Stimulated activated naive CD8-positive, alpha-beta T cell treated with anti-CD3 and anti-CD28 coated beads, Interleukin-15, amount 100 ng/mL, for 72 hours (primary cell): ENCODE measurements at regions not wholly inside any gene's neighbourhood (a gene's known extent, or its start where the extent isn't known, plus 50 kb on each side); places are given as distances from the start of the nearest gene placed in this dataset.

Experiments used
- ATAC-seq: fragments of 150-1000 bp; cut with Tn5 transposase; 2 replicates; pipeline ENCODE4 v1.10.0; 2021; ENCODE audit warnings: mild to moderate bottlenecking, moderate library complexity
- DNase-seq, 2 donors: peaks; one replicate each; pipeline ENCODE4 v3.0.0; 2021 to 2022
- H3K27ac Mint-ChIP-seq, 2 donors: one replicate each; pipeline ENCODE4 v1.8.0; 2022; ENCODE audit warnings: mild to moderate bottlenecking in 2 of 2, mixed read lengths in 2 of 2, moderate library complexity in 2 of 2
- H3K27me3 Mint-ChIP-seq: one replicate; pipeline ENCODE4 v1.8.0; 2022; ENCODE audit warnings: mixed read lengths
- H3K4me1 Mint-ChIP-seq: one replicate; pipeline ENCODE4 v1.8.0; 2022; ENCODE audit warnings: mild to moderate bottlenecking, mixed read lengths
- H3K4me3 Mint-ChIP-seq, 2 donors: one replicate each; pipeline ENCODE4 v1.8.0; 2022; ENCODE audit warnings: mild to moderate bottlenecking in 2 of 2, mixed read lengths in 2 of 2, moderate library complexity in 1 of 2
- H3K9me3 Mint-ChIP-seq, 2 donors: one replicate each; pipeline ENCODE4 v1.8.0; 2022; ENCODE audit warnings: mixed read lengths in 2 of 2

DNA sequence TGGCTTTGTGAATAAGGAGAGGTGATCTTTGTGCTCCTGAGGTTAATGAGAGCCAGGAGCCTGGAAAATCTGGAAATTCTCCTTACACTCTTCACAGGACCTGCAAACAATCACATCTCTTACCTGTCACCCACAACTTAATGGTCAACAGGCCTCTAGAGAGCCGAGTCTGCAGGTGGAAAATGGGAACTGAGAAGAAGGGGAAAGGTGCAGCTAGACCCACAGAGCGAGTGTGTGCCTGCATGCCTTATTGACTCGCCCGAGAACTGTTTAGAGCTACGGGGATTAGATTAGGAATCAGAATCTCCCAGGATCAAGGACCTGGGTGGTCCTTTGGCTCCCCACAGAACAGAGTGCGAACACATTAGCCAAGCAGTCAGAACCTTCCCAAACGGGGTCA is 329.6 kb downstream of the PTEN start:
- Mint-ChIP-seq H3K4me1 (peaks cover 18% of the 10 kb centered on the region), H3K27ac (no peak overlapping the region)

DNA sequence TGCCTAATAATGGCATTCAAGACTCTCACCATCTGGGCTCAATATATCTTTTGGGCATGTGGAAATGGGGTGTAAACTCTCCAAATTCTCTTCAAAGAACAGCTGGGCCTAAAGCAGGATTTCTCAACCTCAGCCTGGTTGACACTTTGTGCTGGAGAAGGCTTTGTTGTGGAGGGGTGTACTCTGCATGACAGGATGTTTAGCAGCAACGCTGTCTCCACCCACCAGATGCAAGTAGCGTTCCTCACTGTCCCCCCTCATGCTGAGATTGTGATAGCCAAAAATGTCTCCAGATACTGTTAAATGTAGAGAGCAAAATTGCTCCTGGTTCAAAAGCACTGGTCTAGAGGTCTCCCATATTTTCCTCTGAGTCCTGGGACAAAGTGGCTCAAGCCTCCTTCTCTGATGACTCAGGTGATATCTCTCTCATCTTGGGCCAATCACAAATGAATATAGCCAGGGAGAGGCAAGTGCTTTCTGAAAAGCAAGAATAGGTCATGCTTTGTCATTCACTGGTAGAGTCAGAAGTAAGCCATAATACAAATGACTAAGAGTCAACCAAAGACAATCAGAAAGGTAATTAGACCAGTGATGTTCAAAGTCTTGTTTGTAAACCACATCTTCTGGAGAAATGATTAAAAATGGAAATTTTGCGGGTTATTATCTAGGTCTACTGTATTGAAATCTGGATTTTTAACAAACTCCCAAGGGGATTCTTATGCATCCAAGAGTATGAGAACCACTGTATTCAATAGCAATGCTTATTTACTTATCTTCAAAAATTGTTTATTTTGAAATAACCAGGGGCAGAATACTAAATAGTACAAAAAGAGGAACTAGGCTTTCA is 330.8 kb downstream of the PTEN start:
- no peaks in the 10 kb centered on the region for H3K9me3 Mint-ChIP-seq
- ATAC-seq = peak; percentile 88
- H3K27me3 Mint-ChIP-seq = no peaks in the 10 kb centered on the region
- no peak overlapping the region for H3K27ac Mint-ChIP-seq
- H3K4me3 Mint-ChIP-seq = no peak overlapping the region
- DNase-seq = peak in 1 of 2 donors; percentile 3
- H3K4me1 Mint-ChIP-seq = peaks cover 18% of the 10 kb centered on the region

More for the DNA sequence above, 329.6 kb downstream of the PTEN start:
- no peak for ATAC-seq
- no peak overlapping the region for H3K4me3 Mint-ChIP-seq
- no peaks in the 10 kb centered on the region for H3K9me3 Mint-ChIP-seq
- no peaks in the 10 kb centered on the region for H3K27me3 Mint-ChIP-seq
- no peak for DNase-seq

DNA sequence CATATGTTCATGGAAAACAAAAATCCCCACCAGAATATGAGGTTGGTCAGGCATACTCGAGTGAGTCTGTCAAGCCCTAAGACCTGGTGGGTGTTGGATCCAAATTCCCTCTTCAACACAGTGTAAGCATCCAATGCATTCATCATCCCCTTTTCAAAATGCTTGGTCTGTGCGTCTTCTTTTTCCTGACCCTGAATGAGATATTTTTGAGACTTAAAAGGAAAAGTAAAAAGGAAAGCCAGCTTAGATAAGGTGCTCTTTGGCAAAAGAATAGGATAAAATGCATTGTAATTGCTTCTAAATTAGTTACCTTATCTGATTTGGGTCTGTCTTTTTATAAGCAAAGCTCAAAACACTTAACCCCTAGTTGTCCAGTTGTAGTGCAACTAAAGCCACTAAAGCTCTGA is 331.5 kb downstream of the PTEN start:
- H3K9me3 Mint-ChIP-seq = no peaks in the 10 kb centered on the region
- H3K4me3 Mint-ChIP-seq = no peak overlapping the region
- peaks cover 18% of the 10 kb centered on the region for H3K4me1 Mint-ChIP-seq
- ATAC-seq = no peak
- no peak overlapping the region for H3K27ac Mint-ChIP-seq
- H3K27me3 Mint-ChIP-seq = no peaks in the 10 kb centered on the region
- no peak for DNase-seq

DNA sequence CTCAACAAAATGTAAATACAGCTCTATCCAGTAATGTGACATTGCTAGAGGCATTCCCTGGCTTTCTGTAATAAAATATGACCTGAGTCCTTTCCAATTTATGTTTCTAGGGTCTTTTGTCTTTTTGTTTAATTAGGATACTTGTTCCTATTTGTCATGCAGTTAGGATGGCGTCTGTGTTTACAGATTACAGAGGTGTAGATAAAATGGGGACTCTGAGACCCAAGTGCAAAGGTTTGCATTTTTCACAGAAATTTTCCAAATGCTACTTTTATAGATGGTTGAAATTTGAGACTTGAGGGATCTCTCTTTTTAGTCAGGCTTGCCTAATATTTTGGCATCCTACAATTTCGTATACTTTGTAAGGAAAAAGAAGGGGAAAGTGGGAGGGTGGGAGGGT is 332.4 kb downstream of the PTEN start:
- peaks cover 18% of the 10 kb centered on the region for H3K4me1 Mint-ChIP-seq
- DNase-seq = no peak
- ATAC-seq = no peak
- H3K27me3 Mint-ChIP-seq = no peaks in the 10 kb centered on the region
- H3K4me3 Mint-ChIP-seq = no peak overlapping the region
- peak overlapping the region in 1 of 2 donors; percentile 15 for H3K27ac Mint-ChIP-seq
- H3K9me3 Mint-ChIP-seq = no peaks in the 10 kb centered on the region

DNA sequence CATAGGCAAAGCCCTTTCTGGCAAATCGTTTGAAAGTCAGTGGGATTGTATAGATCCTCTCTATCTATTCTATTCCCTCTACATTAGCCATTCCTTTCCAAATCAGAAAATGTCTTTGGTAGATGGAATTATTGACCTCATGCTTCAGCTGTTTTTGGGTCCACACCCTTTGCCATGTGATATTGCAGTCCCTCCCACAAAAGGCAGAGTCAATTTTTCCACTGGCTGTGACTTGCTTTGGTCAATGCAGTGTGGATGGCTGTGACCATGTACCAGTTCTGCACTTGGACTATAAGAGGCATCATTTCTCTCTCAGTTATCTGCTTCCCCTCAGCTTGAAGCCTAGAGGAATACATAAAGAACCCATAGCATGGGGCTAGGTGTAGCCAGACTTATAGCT is 332.9 kb downstream of the PTEN start:
- Mint-ChIP-seq H3K9me3 (no peaks in the 10 kb centered on the region), H3K27ac (no peak overlapping the region), H3K4me3 (no peak overlapping the region), H3K4me1 (peaks cover 18% of the 10 kb centered on the region), H3K27me3 (no peaks in the 10 kb centered on the region)
- DNase-seq = no peak
- ATAC-seq = no peak

DNA sequence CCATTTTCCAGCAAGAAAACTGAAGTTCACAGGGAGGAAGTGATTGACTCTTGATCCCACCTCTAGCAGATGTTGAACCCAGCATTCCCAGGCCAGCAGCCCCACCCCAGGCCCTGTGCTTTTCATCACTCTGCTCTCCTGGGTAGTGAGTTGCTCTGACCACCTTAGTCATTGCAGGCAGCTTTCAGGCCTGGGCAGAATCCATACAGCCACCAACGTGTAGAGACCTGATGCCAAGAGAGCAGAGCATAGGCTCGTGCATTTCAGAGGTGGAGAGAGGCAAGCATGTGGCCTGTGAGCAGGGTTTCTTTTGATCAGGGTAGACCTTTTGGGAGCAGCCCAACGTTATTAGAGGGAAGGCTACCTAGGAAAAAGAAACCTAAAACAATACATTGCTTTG is 334.6 kb downstream of the PTEN start:
- no peaks in the 10 kb centered on the region for H3K27me3 Mint-ChIP-seq
- no peaks in the 10 kb centered on the region for H3K9me3 Mint-ChIP-seq
- peaks cover 17% of the 10 kb centered on the region for H3K4me1 Mint-ChIP-seq
- DNase-seq (no peak), ATAC-seq (no peak)
- H3K27ac Mint-ChIP-seq = no peak overlapping the region
- H3K4me3 Mint-ChIP-seq = no peak overlapping the region

DNA sequence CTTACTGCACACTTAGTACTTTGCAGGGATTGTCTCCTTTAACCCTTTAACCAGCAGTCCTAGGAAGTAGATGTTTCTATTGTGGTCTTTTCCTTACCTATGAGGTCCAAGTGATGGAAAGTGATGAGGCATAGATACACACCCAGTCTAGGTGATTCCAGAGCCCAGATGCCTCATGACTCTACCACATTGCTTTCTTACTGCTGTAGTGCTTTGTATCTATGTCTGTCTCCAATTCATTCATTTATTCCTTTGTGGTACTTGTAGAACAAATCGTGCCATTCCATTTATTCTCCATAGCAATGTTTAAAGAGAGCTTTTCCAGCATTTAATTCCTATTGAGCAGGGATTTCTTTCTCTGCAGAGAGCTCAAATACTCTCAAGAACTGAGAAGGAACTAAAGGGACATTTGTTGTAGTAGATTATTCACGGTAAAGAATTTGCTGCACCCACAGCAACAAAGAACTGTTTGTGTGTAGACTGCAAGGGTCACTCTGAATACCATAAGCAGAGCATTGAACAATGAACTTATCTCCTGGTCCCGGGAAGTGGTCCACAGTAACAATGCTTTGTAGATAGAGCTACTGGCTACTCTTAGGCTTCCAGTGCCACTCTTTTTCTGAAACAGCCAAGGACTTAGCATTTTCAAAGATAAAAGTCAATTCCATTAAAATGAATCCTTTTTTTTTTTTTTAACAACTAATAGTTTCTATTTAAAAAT is 337.0 kb downstream of the PTEN start:
- ATAC-seq = no peak

DNA sequence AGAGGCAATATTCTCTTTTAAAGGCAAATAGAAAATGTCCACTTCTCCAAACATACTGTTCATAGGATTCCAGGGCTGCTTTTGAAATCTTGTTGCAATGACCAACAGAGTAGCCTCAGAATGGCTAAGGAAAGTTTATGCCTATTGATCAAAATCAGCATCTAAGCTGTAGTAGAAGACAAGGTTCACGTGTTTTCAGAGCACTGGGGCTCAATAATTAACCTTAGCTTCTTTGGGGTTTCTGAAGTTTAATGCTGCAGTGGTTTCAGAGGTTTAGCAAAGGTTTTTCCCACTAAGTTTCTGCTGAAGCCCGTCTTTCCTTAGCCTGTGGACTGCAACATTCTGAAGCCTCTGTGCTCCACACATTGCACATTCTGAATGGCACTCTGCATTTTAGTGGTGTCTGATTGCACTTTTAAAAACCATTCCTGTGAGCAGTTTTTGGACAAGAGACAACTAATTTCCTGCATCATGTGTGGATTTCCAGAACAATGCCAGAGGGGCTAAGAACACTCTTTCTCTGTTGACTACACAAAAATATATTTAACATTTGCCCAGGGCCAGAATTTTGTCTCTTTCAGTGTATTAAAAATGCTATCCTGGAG is 342.5 kb downstream of the PTEN start:
- Mint-ChIP-seq H3K4me3 (no peak overlapping the region), H3K9me3 (no peaks in the 10 kb centered on the region), H3K27me3 (no peaks in the 10 kb centered on the region), H3K27ac (no peak overlapping the region), H3K4me1 (no peaks in the 10 kb centered on the region)
- ATAC-seq = no peak
- DNase-seq = no peak

More for the DNA sequence above, 337.0 kb downstream of the PTEN start:
- Mint-ChIP-seq H3K4me1 (no peaks in the 10 kb centered on the region), H3K4me3 (no peak overlapping the region), H3K9me3 (no peaks in the 10 kb centered on the region), H3K27ac (peak overlapping the region in 1 of 2 donors; percentile 5), H3K27me3 (no peaks in the 10 kb centered on the region)
- no peak for DNase-seq

DNA sequence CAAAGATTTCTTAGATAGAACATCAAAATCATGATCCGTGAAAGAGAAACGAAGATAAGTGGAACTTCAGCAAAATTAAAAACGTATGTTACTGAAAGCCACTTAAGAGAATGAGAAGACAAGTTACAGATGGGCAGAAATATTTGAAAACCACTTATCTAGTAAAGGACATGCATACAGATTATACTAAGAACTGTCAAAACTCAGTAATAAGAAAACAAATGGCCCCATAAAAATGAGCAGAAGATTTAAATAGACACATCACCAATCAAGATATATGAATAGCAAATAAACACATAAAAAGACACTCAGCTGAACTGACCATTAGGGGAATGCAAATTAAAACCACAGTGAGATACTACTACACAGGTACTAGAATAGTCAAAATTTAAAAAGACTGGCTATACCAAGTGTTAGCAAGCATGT is 343.7 kb downstream of the PTEN start:
- ATAC-seq (no peak), DNase-seq (no peak)
- Mint-ChIP-seq H3K4me1 (no peaks in the 10 kb centered on the region), H3K27ac (no peak overlapping the region), H3K27me3 (no peaks in the 10 kb centered on the region), H3K4me3 (no peak overlapping the region), H3K9me3 (no peaks in the 10 kb centered on the region)

DNA sequence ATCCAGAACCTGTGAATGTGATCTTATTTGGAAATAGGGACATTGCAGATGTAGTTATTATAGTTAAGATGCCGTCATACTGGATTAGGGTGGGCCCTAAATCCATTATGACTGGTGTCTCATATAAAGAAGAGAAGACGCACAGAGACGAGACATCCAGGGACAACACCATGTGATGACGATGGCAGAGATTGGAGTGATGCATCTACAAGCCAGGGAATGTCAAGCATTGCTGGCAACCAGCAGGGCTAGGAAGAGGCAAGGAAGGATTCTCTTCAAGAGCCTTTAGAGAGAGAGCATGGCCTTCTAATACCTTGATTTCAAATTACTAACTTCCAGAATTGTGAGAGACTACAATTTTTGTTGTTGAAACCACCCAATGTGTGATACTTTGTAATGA is 345.8 kb downstream of the PTEN start:
- DNase-seq (no peak), ATAC-seq (no peak)
- Mint-ChIP-seq H3K4me3 (no peak overlapping the region), H3K27me3 (no peaks in the 10 kb centered on the region), H3K27ac (no peak overlapping the region), H3K9me3 (peaks cover 0 to 5% of the 10 kb centered on the region in 2 donors), H3K4me1 (no peaks in the 10 kb centered on the region)

DNA sequence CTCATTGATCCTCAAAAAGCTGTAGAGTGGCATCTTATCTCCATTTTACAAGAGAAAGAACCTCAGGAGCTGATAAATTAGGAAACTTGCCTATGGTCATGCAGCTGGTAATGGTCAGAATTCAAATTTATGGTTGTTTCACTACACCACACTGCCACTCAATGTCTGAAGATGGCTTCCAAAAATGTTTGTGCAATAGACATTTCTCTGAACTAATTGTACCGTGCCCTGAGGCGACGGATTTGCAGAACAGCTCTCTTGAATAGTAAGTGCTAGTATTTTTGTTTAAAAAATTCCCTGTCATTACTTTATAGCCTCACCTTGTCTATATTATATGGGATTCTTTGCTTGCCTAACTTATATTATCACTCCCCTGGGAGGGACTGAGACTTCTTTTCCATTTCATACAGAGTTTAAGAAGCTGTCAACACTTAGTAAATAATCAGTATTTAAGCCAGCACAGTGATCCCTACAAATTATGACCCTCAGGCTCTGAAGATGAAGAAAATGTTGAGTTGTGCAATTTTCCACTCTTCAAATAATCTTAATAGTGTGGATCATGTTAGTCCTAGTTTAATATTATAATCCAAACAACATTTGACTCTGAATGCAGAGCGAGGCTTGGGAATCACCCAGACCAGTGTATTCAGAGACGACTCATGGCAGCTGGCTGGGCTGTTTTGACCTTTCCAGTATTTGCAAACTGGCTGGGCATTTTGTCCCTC is 346.6 kb downstream of the PTEN start:
- Mint-ChIP-seq H3K4me1 (no peaks in the 10 kb centered on the region), H3K4me3 (no peak overlapping the region), H3K27me3 (no peaks in the 10 kb centered on the region), H3K27ac (no peak overlapping the region), H3K9me3 (peaks cover 0 to 5% of the 10 kb centered on the region in 2 donors)
- DNase-seq (no peak), ATAC-seq (no peak)

DNA sequence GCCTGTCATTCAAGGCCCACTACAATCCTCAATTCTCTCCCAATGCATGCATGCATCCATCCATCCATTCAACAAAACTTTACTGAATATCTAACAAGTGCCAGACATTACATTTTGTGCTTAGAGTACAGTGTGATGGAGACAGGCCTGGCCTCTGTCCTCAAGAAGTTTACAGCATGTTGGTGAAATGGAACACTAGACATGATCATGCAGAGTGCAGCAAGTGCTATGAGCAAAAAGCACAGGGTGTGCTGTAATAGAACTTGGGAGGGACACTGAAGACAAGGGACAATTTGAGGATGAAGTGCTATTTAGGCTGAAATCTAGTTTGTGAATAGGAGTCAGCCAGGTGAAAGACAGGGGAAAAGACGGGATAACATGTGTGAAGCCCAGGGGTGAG is 347.8 kb downstream of the PTEN start:
- no peak overlapping the region for H3K4me3 Mint-ChIP-seq
- H3K4me1 Mint-ChIP-seq = no peaks in the 10 kb centered on the region
- no peak for ATAC-seq
- no peaks in the 10 kb centered on the region for H3K27me3 Mint-ChIP-seq
- no peak overlapping the region for H3K27ac Mint-ChIP-seq
- peaks cover 0 to 5% of the 10 kb centered on the region in 2 donors for H3K9me3 Mint-ChIP-seq
- no peak for DNase-seq

DNA sequence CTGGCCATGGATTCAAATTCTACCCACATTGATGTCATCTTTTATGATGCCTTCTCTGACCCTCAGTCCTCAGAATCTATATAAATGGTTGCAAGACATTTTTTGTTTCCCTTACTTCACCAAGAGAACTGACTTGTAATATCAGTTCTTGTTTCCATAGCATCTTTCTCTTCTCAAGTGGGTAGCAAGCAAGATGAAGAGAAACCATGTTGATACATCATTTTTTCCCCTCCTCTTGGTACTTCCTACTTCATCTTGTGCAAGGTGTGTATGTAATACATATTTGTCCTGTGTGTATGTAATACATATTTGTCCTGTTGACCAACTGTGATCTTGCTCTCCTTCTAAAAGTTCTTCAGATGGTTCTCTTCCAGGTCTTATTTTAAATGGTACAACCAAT is 348.6 kb downstream of the PTEN start:
- no peak for ATAC-seq
- Mint-ChIP-seq H3K4me1 (no peaks in the 10 kb centered on the region), H3K27ac (no peak overlapping the region)

DNA sequence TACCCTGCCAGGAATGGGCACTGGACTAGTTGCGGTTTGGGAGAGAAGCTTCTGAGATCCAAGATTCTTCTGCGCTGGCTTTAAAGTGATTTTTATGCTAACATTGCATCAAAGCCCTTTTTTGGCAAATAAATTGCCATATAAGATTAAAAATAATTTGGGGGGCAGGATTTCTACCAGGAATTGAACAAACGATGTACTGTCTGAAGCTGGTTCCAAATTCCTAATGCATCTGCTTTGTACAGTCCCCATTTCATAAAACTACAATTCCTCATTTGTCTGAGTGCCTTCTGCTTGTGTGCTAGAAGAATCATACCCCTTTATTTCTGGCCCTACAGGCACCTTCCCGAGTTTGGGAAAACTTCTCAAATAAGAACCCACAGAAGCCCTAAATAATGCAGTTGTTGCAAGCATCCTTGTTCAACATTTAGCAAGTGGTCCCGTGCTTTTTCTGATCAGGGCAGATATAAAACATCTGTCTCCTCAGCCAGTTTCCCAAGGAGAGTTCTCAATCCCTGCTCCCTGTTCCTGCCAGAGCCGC is 349.7 kb downstream of the PTEN start:
- no peak for ATAC-seq
- no peak for DNase-seq
- Mint-ChIP-seq H3K4me1 (no peaks in the 10 kb centered on the region), H3K27me3 (no peaks in the 10 kb centered on the region), H3K27ac (no peak overlapping the region), H3K9me3 (peaks cover 0 to 5% of the 10 kb centered on the region in 2 donors), H3K4me3 (no peak overlapping the region)

More for the DNA sequence above, 348.6 kb downstream of the PTEN start:
- DNase-seq = no peak
- H3K9me3 Mint-ChIP-seq = peaks cover 0 to 5% of the 10 kb centered on the region in 2 donors
- H3K4me3 Mint-ChIP-seq = no peak overlapping the region
- no peaks in the 10 kb centered on the region for H3K27me3 Mint-ChIP-seq

DNA sequence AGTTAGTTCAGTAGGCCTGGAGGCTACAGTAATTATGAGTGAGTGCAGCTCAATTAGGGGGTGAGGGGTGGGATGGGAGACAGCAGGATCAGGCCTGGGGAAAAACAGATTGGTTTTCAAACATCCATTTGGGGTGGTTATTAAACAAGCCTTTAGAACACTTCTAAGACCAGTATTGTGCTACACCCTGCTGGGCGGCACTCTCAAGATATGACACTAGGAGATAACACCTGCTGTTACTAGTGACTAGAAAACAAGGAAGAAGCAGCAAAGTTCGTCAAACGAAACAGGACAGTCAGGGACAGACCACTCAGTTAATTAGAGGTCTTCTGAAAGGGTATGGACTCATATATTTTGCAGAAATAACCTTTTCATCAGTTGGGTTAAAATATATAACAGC is 353.6 kb downstream of the PTEN start:
- ATAC-seq = no peak
- Mint-ChIP-seq H3K4me3 (no peak overlapping the region), H3K9me3 (peaks cover 0 to 5% of the 10 kb centered on the region in 2 donors), H3K27me3 (no peaks in the 10 kb centered on the region), H3K4me1 (no peaks in the 10 kb centered on the region), H3K27ac (no peak overlapping the region)
- DNase-seq = no peak
